HCT116 (cell line): ENCODE measurements at regions not wholly inside any gene's neighbourhood (a gene's known extent, or its start where the extent isn't known, plus 50 kb on each side); places are given as distances from the start of the nearest gene placed in this dataset.

Experiments
- CEBPB ChIP-seq: IDR thresholded peaks from 2 replicates; pipeline ENCODE4 v1.6.1; 2012; ENCODE audit warnings: low read depth
- EZH2 ChIP-seq: fragments of 200-600 bp; sonication (generic); IDR thresholded peaks from 2 replicates; pipeline ENCODE4 v1.6.1; 2017; ENCODE audit warnings: antibody characterized with exemption, mixed run types
- EZH2phosphoT487 ChIP-seq: fragments of 200-600 bp; IDR thresholded peaks from 2 replicates; pipeline ENCODE4 v1.6.1; 2018; ENCODE audit warnings: antibody characterized with exemption, borderline replicate concordance
- JUND ChIP-seq: IDR thresholded peaks from 2 replicates; pipeline ENCODE4 v1.6.1; 2012
- POLR2A ChIP-seq: IDR thresholded peaks from 2 replicates; pipeline ENCODE4 v1.7.0; 2011; ENCODE audit warnings: borderline replicate concordance; ENCODE audit not compliant: insufficient read depth, insufficient read length; ENCODE audit errors: extremely low read depth
- POLR2AphosphoS5 ChIP-seq: IDR thresholded peaks from 2 replicates; pipeline ENCODE4 v1.6.1; 2011; ENCODE audit warnings: mild to moderate bottlenecking, low read depth, low read length, moderate library complexity
- SIN3A ChIP-seq: IDR thresholded peaks from 2 replicates; pipeline ENCODE4 v1.6.1; 2012; ENCODE audit warnings: low read depth
- SP1 ChIP-seq: IDR thresholded peaks from 2 replicates; pipeline ENCODE4 v1.6.1; 2012; ENCODE audit warnings: low read depth
- SRF ChIP-seq: IDR thresholded peaks from 2 replicates; pipeline ENCODE4 v1.6.1; 2012; ENCODE audit warnings: low read depth
- TCF7L2 ChIP-seq: IDR thresholded peaks from 2 replicates; pipeline ENCODE4 v1.7.0; 2011; ENCODE audit warnings: borderline replicate concordance, inconsistent platforms; ENCODE audit not compliant: insufficient read depth, insufficient read length; ENCODE audit errors: extremely low read depth
- YY1 ChIP-seq: IDR thresholded peaks from 2 replicates; pipeline ENCODE4 v1.6.1; 2011; ENCODE audit warnings: low read length, low read depth, moderate library complexity, mild to moderate bottlenecking; ENCODE audit not compliant: insufficient replicate concordance; ENCODE audit errors: extremely low read depth
- ZFX ChIP-seq: fragments of 450-650 bp; IDR thresholded peaks from 2 replicates; pipeline ENCODE4 v1.6.1; 2017
- TF ChIP-seq, protein P1 (sequence below): IDR thresholded peaks from 2 replicates; pipeline ENCODE4 v1.6.1; 2012; ENCODE audit warnings: low read depth
- TF ChIP-seq, protein P2 (sequence below), 3 experiments: fragments of 200-600 bp in 1 of 3; sonication (generic) in 1 of 3; IDR thresholded peaks in 2 of 3; conservative IDR thresholded peaks in 1 of 3; 2 replicates each; pipeline ENCODE4 v1.5.1; 2012 to 2017; ENCODE audit warnings: low read depth in 2 of 3, low read length in 2 of 3, antibody characterized with exemption in 1 of 3, borderline replicate concordance in 1 of 3, control low read depth in 1 of 3, mild to moderate bottlenecking in 1 of 3, mixed read lengths in 1 of 3, mixed run types in 1 of 3, moderate library complexity in 1 of 3; ENCODE audit not compliant: insufficient read depth in 1 of 3

DNA sequence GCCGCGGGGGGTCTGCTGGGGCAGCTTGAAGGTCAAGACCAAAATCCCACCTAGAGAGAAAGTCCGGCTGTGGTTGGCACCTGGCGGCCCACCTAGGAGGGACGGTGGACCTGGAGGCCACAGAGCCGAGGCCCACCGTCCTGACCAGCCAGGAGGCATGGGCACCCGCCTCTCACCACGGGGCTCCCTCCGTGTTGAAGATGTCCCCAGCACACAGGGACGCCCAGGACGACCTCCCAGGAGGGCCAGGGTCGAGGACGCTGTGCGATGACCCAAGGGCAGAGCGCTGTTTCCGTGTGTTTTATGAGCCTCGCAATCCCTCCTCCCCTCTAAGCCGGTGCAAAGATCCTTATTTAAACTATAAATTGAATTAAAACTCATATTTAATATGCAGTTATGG is 131.2 kb downstream of the C16orf95 start:
- TF ChIP-seq, protein P1, sequence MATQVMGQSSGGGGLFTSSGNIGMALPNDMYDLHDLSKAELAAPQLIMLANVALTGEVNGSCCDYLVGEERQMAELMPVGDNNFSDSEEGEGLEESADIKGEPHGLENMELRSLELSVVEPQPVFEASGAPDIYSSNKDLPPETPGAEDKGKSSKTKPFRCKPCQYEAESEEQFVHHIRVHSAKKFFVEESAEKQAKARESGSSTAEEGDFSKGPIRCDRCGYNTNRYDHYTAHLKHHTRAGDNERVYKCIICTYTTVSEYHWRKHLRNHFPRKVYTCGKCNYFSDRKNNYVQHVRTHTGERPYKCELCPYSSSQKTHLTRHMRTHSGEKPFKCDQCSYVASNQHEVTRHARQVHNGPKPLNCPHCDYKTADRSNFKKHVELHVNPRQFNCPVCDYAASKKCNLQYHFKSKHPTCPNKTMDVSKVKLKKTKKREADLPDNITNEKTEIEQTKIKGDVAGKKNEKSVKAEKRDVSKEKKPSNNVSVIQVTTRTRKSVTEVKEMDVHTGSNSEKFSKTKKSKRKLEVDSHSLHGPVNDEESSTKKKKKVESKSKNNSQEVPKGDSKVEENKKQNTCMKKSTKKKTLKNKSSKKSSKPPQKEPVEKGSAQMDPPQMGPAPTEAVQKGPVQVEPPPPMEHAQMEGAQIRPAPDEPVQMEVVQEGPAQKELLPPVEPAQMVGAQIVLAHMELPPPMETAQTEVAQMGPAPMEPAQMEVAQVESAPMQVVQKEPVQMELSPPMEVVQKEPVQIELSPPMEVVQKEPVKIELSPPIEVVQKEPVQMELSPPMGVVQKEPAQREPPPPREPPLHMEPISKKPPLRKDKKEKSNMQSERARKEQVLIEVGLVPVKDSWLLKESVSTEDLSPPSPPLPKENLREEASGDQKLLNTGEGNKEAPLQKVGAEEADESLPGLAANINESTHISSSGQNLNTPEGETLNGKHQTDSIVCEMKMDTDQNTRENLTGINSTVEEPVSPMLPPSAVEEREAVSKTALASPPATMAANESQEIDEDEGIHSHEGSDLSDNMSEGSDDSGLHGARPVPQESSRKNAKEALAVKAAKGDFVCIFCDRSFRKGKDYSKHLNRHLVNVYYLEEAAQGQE, result no peak
- TF ChIP-seq, protein P2, sequence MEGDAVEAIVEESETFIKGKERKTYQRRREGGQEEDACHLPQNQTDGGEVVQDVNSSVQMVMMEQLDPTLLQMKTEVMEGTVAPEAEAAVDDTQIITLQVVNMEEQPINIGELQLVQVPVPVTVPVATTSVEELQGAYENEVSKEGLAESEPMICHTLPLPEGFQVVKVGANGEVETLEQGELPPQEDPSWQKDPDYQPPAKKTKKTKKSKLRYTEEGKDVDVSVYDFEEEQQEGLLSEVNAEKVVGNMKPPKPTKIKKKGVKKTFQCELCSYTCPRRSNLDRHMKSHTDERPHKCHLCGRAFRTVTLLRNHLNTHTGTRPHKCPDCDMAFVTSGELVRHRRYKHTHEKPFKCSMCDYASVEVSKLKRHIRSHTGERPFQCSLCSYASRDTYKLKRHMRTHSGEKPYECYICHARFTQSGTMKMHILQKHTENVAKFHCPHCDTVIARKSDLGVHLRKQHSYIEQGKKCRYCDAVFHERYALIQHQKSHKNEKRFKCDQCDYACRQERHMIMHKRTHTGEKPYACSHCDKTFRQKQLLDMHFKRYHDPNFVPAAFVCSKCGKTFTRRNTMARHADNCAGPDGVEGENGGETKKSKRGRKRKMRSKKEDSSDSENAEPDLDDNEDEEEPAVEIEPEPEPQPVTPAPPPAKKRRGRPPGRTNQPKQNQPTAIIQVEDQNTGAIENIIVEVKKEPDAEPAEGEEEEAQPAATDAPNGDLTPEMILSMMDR (IDR thresholded peaks at IDR 0.05 in 2 of 3, conservative IDR thresholded peaks at IDR 0.05 in 1 of 3; ENCODE audit: borderline replicate concordance in 1 of 3, insufficient read depth in 1 of 3, low read depth in 2 of 3, low read length in 2 of 3), result no peak
- TF ChIP-seq CEBPB (no peak), TCF7L2 (no peak), JUND (no peak), YY1 (no peak), POLR2AphosphoS5 (no peak), EZH2 (no peak), ZFX (no peak), SIN3A (no peak), SRF (no peak), POLR2A (no peak), EZH2phosphoT487 (no peak), SP1 (no peak)
